GM21367 (cell line): ENCODE measurements at regions not wholly inside any gene's neighbourhood (a gene's known extent, or its start where the extent isn't known, plus 50 kb on each side); places are given as distances from the start of the nearest gene placed in this dataset.
"Not testable (repeated sequence)": the region's sequence is repeated elsewhere in the genome, so short reads cannot be mapped to it uniquely, and the experiment has no call there.

Experiments used
- ATAC-seq: cut with Tn5 transposase; IDR thresholded peaks from one replicate; pipeline ENCODE4 v1.9.1; 2021; ENCODE audit not compliant: unreplicated experiment

DNA sequence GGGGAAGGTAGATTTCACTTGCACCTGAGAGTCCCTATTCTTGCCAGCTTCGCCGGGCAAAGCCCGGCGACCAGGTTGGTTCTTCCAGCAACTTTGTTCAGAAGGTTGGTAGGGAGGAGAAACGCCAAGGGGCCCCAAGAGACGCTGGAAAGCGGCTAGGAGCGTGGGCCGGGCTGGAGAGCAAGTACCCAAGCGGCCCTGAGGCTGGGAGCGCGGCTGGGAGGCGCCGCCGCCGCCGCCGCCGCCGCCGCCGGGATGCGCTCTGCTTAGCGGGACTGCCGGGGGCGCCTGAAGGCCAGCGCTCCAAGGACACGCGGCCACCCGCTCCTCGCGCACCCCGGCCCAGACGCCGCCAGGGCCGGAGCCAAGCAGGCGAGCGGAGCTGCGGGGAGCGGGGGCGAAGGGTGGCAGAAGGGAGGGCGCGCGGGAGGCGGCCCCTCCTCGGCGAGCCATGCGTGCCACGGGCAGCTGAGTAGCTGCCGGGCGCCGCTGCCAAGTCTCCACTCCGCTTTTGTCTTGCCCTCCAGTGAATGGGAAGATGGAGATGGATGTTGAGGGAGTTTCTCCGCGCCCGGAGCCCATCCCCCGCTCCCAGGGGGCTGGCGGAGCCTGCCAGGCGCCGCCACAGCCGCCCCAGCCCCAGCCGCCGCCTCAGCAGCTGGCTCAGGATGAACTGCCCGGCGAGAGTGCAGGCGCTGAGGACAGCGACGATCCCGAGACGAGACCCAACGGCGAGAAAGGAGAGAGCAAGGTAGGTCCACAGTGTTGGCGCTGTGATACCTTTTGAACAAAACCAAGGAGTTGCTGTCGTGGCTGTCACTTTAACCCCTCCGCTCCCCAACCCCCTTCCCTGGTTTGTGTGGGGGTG, 227.4 kb upstream of the AZI2 start:
- ATAC-seq = no peak

DNA sequence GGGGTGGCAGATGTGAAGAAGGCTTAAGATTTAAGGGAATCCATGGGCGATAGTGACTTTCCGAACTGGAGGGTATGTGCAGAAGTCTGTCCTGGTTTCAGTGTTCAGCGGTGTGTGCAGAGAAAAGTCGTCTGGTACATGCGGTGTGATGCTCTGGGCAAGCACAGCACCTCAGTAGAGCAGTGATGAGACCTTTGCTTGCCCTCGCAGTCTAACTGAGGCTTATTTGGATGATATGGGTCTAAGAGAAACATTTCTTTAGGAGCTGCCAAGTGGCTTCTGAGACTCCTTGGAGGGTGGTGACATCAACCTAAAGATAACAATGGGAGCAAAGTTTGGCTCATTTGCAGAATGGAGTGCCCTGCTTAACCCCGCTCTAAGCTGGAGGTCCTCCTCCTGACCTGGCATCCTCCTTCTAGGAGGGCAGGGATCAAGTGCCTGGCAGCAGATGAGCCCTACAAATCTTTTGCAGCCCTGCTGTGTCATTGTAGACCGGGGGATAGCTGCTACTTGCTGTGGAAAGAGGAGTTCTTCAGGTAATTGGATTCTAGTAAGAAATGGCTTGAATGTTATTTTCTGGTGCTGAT, 228.1 kb upstream of the AZI2 start:
- ATAC-seq = no peak

DNA sequence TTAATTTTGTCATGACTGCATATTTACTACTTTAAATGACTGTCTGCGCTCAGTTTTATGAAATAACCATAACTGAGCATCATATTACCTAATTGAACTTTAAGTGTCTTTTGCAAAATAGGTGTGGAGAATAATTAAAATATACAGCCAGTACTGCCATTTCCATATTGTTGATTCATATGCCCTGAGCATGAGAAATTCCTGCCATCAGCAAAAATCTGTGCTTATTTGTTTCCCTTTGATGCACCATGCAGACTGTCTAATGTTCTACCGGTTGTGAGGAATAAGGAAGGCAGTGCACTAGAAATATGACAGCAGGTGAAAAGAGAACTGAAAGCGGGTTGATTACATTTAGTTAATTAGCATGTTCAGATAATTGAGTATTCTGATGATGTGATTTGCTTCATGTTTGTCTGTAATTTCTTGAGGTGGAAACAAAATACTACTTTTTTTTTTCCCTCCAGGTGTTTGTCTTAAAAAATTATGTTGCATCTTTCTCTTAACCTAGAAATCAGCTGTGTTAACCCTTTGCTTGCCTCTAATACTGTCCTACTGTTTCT, 229.4 kb upstream of the AZI2 start:
- ATAC-seq = no peak

DNA sequence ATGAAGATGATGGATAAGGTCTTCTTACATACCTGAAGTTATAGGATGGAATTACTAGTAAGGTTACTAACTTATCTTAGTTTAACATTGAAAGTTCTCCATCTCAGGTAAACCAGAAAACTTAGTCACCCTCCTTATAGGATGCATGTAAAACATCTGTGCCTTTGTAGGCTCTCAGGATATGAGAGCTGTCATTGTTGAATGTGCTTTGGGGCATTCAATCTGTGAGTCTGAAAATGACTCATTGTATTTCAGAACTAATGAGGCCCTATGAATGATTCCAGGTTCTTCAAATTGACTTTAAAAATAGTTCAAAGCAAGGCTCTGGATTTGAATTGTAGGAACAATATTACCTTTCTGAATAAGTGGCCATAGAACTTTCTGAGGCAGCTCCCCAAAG, 237.7 kb upstream of the AZI2 start:
- ATAC-seq = no peak

DNA sequence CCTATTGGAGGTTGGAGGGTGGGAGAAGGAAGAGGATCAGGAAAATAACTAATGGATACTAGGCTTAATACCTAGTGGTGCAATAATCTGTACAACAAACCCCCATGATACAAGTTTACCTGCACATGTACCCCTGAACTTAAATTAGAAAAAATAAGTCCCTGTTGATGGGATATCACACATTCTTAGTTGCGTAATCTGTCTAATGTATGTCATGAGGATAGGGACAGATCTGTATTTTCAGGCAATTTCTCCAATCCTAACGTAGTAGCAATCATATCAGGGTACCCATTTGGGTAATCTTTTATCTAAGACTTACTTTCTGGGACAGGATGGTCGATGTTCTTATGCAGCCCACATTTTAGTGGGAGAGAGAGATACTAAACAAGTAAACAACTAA, 239.1 kb upstream of the AZI2 start:
- ATAC-seq = no peak

DNA sequence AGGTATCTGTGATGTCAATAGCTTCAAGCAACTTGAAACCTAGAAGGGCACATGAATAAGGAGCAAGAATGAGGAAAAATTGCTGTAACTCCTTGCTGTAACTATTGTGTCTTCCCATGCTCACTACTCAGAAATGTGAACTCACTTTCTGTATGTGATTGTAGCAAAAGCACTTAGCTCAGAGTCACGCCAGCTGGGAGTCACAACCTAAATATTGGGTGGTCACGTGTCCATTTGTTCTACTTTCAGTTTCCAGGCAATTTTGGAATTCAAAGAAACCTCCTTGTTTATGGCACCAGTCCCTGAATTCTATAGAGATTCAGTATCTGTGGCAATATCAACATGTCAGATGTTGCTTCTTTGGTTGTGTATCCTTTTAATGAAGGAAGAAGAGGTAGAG, 241.6 kb upstream of the AZI2 start:
- no peak for ATAC-seq

DNA sequence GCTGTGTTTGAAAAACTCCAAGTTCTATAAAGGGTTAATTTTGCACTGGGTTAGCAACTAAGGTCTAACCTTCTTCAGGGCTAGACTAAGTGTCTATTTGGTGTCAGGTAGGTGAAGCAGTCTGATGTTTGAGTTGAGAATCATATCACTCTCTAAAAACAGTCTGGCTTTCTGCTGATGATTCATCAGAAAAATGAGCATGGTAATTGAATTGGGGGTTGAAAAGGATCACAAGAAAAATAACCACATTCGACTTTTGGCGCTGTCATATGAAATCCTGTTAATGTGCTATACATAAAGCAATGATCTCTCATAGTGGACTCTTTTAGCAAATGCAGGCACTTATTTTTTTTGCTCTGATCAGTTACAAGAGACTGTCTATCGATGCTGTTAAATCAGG, 242.2 kb upstream of the AZI2 start:
- ATAC-seq = no peak

DNA sequence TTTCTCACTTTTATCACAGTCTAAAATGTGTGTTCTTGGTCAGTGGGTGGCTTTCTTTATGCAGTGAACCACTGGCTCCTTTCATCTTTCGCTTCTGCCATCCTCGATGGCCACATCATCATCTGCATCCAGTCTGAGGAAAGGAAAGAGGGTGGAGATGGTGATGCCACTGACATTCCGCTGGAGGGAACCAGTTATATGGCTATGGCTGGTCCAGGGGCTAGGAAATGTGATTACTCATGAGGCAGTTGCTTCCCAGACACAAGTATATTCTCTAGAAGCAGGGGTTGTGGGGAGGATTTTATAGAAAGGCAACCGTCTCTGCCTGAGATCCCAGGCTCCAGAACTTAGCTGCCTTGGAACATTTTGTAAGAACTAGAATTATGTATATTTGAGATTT, 246.7 kb upstream of the AZI2 start:
- ATAC-seq = no peak

DNA sequence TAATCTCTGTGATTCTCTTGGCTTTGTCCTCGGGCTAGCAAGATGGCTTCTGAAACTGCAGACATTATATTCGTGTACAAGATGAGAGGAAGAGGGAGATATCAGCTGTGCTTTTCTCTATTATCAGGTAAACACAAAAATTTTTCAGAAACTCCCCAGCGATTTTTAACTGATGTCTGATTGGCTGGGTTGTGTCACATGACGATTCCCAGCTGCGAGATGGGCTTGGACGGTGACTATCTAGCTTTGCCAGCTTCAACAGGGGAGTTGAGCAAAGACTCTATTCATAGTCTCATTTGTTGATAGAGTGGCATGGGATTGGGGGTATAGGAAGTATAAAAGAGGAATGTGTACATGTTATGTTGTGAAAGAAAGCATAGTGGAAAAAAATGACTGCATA, 248.8 kb upstream of the AZI2 start:
- ATAC-seq = no peak

DNA sequence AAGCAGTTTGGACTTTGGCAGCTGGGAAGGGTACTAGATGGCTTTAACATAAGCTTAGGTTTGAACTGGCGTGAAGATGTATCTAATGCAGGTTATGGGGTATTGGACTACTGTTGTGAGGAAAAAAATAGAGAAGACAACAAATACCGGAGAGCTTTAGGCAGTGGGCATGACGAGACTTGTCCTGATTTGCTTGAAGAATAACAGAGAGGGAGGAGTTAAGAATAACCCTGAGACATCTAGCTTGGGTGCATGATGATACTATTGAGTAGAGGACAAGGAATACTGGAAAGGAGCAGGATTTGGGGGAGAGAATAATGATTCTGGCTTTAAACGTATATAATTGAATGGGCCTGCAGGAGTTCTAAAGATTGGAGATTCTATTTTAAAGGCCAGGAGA, 249.5 kb upstream of the AZI2 start:
- no peak for ATAC-seq

DNA sequence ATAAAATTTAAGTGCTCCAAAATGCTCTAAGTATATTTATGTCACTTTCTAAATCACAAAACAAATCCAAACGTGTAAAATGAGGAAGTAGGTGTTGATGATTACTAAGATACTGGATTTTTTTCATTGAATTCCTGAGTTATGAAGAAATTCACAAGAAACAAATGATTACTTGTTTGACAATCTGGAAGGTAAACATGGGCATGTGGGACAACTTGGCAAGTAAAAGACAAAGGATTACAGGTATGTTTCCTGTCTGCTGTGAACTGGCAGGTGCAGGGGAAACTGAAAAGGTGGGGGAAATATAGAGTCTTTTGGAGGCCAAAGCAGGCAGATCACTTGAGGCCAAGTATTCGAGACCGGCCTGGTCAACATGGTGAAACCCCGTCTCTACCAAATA, 252.7 kb upstream of the AZI2 start:
- ATAC-seq = no peak

DNA sequence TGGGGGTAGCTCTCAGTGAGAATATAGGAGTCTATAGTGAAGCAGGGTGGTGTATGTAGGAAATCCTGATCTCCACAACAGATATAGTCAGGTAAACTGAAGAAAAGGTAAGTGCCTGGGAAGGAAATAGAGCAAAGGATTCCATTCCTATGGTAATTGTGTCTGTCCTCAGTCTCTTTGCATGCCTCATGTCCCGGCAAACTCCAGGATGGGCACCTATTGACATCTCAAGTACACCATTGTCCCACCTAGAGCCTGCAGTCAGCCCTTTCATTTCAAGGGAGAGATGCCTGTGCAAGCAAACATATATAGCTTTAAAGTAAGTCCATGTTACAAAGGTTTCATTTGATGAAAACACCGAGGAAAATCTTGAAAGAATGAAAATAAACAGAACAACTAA, 257.7 kb upstream of the AZI2 start:
- ATAC-seq = no peak

DNA sequence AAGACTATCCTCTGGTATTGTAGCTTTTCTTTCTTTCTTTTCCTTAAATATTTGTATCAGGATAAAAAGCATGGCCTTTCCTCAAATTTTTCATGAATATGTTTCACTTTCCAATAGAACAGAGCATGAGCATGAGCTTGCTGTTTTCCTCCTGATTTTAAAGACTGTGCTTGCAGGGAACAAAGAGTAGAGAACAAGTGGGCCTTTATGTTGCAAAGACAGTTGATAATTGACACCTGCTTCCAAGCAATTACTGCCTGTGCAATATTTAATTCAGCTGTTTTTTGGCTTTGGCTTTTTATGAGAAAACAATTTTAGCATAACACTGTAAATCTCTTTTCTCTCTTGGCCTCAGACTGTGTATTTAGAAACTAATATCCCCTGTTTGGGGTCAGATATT, 263.6 kb upstream of the AZI2 start:
- no peak for ATAC-seq

DNA sequence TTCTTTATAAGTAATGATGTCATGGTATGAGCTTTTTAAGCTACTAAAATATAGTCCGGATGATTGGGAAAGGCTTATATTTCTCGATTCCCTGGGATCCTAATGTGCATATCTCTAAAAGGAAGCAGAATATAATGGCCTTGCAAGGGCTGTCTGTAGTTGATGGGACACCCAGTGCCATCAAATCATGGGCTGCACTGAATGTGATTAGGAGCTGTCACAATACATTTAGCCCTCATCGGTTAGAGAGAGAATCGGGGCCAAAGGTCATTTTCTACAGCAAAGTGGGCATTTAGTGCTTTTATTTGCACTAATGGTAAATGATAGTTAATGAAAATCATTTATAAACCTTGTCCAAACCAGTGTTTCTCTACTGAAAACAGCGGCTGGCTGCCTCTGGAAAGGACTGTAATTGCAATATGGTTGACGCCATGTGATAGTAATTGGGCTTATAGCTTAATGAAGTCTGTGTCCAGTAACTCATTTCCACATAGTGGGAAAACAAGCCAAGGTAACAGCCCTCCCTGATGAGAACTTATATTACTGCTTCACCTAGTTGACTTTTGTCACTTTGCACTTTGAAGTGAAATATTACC, 265.0 kb upstream of the AZI2 start:
- ATAC-seq = no peak

DNA sequence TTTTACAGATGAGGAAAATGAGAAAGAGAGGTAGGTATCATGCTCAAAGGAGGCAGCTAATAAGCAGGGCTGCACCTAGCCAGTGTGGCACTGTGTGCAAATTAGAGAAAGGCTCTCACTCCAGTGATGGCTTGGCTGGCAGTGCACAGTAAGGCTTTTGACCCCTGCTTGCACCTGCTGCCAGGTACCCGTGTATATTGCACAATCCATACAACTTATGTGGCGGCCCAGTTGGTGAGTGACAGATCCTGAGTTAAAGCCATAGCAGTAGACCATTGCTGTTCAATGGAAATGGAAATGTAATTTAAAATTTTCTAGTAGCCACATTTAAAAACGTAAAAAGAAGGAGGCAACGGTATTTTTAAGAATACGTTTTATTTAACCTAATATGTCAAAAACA, 266.4 kb upstream of the AZI2 start:
- ATAC-seq = no peak

DNA sequence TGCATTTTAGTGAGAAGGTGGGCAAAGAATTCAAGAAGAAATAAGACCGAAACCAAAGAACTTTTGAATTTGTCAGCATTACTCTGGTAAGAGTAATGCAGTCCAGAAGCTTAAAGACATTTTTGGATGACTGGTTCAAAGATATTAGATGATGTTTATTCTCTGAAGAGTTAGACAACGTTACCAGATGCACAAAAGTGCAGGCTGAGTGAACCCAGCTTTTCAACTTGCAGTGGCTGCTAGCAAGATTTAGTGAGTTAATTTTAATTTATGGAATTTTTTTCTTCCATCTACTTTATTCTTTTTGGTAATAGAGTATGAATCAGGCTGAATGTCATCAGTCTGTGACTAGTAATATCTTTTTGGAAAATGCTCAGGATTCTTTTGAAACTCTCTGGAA, 267.3 kb upstream of the AZI2 start:
- no peak for ATAC-seq

DNA sequence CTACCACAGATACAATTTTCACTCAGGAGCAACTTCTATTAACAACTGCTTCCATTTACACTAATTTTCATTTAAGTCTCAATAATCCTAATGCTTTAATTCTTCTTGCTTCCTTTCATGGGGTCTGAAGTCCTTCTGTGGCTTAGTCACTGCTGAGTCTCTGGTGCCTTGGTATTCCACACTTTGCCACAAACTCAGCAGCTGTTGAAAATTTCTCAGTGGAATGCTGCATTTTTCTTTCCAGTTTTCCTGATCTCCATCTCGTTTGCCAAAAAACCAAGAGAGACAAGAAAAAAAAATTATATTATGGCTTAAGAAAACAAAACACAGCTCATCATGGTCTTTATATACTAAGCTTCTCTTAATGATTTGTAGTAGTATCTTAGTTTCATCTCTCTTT, 269.2 kb upstream of the AZI2 start:
- no peak for ATAC-seq

DNA sequence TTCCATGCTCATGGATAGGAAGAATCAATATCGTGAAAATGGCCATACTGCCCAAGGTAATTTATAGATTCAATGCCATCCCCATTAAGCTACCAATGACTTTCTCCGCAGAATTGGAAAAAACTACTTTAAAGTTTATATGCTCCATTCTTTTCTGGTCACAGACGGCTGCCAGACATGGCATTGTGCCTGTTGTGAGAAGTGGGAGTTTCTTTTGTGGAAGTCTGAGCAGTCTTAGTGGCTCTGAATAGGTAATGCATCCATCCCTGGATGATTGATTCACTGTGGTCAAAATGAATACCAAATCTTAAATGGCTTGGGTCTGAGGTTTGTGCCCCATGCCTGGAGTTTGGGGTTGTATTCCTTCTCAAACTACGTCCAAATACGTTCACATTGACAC, 274.5 kb upstream of the AZI2 start:
- no peak for ATAC-seq

DNA sequence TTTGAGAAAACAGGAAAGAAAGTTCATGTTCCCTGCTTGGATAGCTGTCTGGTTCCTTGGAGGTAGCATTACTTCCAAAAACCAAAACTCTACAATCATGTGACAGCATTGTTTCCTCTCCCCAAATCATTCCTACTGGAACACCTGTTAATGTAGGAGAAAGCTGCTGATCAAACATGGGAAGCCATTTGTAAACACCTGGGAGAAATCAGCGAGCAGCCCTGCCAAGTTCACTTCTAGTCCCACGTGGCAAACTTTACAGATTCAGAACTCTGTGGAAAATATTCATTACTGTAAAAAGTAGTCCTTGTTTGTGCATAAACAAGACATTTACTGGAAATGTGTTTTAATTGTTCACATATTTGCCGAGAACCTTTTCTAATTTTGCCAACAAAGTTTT, 275.5 kb upstream of the AZI2 start:
- ATAC-seq = no peak

DNA sequence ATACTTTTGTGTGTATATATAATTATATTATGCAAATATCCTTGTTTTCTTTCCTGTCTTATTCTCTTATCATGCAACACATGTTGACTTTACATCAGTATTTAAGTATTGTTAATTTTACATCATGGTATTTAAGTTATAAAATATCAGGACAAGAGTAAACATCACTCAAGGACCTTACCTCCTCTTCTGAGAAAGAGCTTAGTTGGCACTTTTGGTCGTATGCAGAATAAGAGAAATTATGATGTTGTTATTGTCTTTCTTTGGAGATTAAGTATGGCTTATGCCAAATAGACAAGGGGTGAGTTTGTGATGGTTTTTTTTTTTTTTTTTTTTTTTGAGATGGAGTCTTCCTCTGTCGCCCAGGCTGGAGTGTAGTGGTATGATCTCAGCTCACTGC, 279.2 kb upstream of the AZI2 start:
- ATAC-seq = not testable (repeated sequence)

DNA sequence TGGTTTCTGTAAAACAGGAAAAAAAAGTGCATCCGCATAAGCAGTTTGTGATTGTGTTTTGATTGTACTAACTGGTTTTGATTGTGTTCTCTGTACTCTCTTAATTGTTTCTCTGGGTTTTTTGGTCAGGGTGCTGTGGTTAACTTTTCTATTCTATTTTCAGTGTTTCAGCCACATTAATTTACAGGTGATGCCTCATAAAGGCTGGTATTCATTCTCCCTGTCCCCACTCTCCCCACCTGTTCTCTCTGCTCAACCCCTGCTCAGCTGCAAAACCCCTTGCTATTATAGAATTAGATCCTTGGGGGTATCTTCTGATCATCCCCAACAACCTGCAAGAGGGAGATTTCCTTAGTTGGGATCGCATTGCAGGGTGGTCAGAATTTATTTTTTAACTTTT, 285.4 kb upstream of the AZI2 start:
- no peak for ATAC-seq

DNA sequence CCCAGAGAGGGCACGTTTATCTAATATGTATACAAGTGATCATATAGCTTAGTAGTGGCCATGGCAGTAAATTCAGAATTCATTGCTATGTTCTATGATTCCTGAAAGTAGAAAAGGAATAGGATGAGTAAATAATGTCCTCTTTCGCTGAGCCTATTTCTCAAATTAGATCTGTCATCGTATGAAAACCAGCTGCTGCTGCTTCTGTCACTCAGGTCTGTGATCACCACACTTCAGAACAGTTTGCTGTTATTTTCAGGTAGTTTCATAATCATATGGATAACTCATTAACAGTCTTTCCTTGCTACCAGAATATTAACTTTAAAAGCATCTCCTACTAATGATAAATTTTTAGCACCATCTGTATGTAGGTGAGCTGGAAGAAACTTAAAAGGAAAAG, 289.1 kb upstream of the AZI2 start:
- ATAC-seq = no peak
